Body of pancreas (tissue), 4 donors: ENCODE measurements at regions not wholly inside any gene's neighbourhood (a gene's known extent, or its start where the extent isn't known, plus 50 kb on each side); places are given as distances from the start of the nearest gene placed in this dataset.

Source experiments
- ATAC-seq: fragments of 150-250 bp; one replicate; pipeline ENCODE4 v1.9.1; 2016
- DNase-seq, 4 donors: peaks; one replicate each; pipeline ENCODE4 v3.0.0-alpha.2; 2019
- H3K27ac ChIP-seq, 4 donors: fragments of 200-600 bp; sonication (generic); 1 replicate in 3 of 4; 2 replicates in 1 of 4; pipeline versions ENCODE4 v1.5.1 to v1.6.1; 2016 to 2019; ENCODE audit warnings: mild to moderate bottlenecking in 1 of 4, mixed read lengths in 1 of 4, moderate library complexity in 1 of 4
- H3K27me3 ChIP-seq, 2 donors: fragments of 200-600 bp; sonication (generic); one replicate each; pipeline ENCODE4 v1.6.0; 2016; ENCODE audit warnings: mild to moderate bottlenecking in 1 of 2
- H3K36me3 ChIP-seq, 2 donors: fragments of 200-600 bp; sonication (generic); replicated peaks in 1 of 2; 2 replicates each; pipeline ENCODE4 v1.5.1; 2016; ENCODE audit warnings: low read depth in 2 of 2; ENCODE audit not compliant: insufficient read depth in 1 of 2
- H3K4me1 ChIP-seq: fragments of 200-600 bp; sonication (generic); one replicate; pipeline ENCODE4 v1.6.0; 2016
- H3K4me3 ChIP-seq, 2 donors: fragments of 200-600 bp; sonication (generic); 1 replicate in 1 of 2; 2 replicates in 1 of 2; pipeline ENCODE4 v1.5.1; 2016 to 2019
- H3K9me3 ChIP-seq, 3 donors: fragments of 200-600 bp; sonication (generic); 1 replicate in 2 of 3; 2 replicates in 1 of 3; pipeline ENCODE4 v1.5.1; 2016
- CTCF ChIP-seq, 7 experiments: fragments of 450-650 bp in 4 of 7; fragments of 200-600 bp in 3 of 7; sonication (generic) in 3 of 7; IDR thresholded peaks; one replicate each; pipeline ENCODE4 v1.5.1; 2016 to 2019; ENCODE audit warnings: antibody characterized with exemption in 7 of 7
- POLR2A ChIP-seq, 3 donors: fragments of 450-650 bp; IDR thresholded peaks; one replicate each; pipeline ENCODE4 v1.6.1; 2016; ENCODE audit warnings: antibody characterized with exemption in 3 of 3, mild to moderate bottlenecking in 2 of 3
- WGBS, 2 donors: methylation state at CpG; one replicate each; pipeline ENCODE4 v1.1.5; 2017; 5-methylcytosine and 5-hydroxymethylcytosine counted together
- intact Hi-C: fragments of 100-400 bp; cut with DNase I; formaldehyde crosslinking; loops from one replicate; pipeline ENCODE4 v1.15.1; 2023

DNA sequence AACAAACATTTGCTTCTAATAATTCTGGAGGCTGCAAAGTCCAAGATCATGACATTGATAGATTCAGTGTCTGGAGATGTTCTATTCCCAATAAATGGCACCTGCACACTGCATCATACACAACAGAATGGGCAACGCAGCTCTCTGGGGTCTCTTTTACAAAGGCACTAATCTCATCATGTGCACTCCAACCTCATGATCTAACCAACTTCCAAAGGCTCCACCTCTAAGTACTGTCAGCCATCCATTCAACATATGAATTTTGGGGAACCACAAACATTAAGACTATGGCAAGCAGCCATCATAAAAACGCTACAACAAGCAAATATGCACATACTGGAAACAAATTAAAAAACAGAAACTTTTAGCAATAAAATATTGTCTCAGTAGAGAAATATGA lies 121.1 kb downstream of the CYLC2 start:
- ATAC-seq (no peak), DNase-seq (no peak)
- intact Hi-C loops, result no loop called here
- Histone ChIP-seq H3K4me1 (no peaks in the 10 kb centered on the region), H3K36me3 (no peaks in the 10 kb centered on the region), H3K27me3 (no peaks in the 10 kb centered on the region), H3K4me3 (no peak overlapping the region), H3K27ac (no peak overlapping the region), H3K9me3 (no peaks in the 10 kb centered on the region)
- no peak for TF ChIP-seq POLR2A (IDR thresholded peaks at IDR 0.05)
- no peak for TF ChIP-seq CTCF (IDR thresholded peaks at IDR 0.05)
- 49 to 52% methylated on average over 2 of the region's 2 CpGs for WGBS, 2 donors

DNA sequence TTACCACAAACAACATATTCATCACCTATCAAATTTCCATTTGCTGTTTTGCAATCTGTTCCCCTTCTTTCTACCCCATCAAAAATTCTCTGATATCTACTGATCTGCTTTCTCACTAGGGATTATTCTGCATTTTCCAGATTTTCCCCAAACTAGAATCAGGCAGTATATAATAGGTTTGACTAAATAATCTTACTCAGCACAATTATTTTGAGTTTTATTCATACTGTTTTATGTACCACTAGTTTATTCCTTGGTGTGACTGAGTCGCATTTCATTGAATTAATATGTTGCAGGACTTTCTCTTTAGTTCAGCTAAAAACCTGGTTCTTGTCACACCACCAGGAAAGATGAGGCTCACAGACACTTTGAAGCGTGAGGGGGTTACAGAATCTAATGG lies 131.4 kb downstream of the CYLC2 start:
- H3K36me3 ChIP-seq, result no peaks in the 10 kb centered on the region
- no peak overlapping the region for H3K27ac ChIP-seq
- no peak for ATAC-seq
- H3K4me3 ChIP-seq, result no peak overlapping the region
- no peak for TF ChIP-seq CTCF (IDR thresholded peaks at IDR 0.05)
- intact Hi-C loops, result no loop called here
- H3K9me3 ChIP-seq, result peaks cover 0 to 17% (median 2%) of the 10 kb centered on the region in 3 donors
- DNase-seq, result no peak
- WGBS, 2 donors, result 61 to 62% methylated on average over 2 of the region's 2 CpGs
- no peaks in the 10 kb centered on the region for H3K27me3 ChIP-seq
- H3K4me1 ChIP-seq, result no peaks in the 10 kb centered on the region

DNA sequence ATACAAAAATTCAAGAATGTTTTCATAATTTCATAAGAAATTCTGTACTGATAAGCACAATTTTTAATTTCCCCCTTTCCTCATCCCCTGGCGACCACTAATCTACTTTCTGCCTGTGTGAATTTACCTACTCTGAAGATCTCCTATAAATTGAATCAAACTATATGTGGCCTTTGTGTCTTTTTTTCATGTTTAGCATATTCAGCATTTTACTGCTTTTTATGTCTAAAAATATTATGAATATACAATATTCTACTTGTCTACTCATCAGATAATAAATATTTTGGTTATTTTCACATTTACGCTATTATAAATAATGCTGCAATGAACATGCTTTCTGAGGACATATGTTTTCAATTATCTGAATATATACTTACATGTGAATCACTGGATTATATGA lies 144.8 kb downstream of the CYLC2 start:
- WGBS, 2 donors, result 80 to 86% methylated on average over 2 of the region's 2 CpGs
- Histone ChIP-seq H3K27ac (no peak overlapping the region), H3K4me1 (no peaks in the 10 kb centered on the region), H3K36me3 (no peaks in the 10 kb centered on the region), H3K4me3 (no peak overlapping the region), H3K9me3 (no peaks in the 10 kb centered on the region), H3K27me3 (no peaks in the 10 kb centered on the region)
- ATAC-seq, result no peak
- DNase-seq, result no peak
- TF ChIP-seq POLR2A (IDR thresholded peaks at IDR 0.05), result no peak
- no peak for TF ChIP-seq CTCF (IDR thresholded peaks at IDR 0.05)
- intact Hi-C loops, result no loop called here

DNA sequence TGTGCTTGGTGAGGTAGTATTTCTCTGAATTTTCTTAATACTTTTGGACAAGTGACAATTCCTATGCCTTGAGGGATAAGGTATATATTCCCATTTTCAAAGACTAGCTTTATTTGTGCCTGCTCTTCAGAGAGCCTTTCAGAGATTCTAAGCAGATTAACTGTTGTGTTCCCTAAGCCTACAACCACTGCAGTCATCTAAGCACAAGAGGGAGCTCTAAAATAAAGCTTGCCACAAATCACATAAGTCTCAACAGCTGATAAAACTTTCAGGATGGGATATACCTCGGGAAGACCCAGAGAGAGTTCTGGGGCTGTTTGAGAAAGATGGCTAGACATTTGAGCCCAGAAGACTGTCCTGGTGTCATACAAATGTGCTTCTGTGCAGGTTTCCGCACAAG lies 157.3 kb downstream of the CYLC2 start:
- Histone ChIP-seq H3K9me3 (no peaks in the 10 kb centered on the region), H3K27me3 (no peaks in the 10 kb centered on the region), H3K4me1 (no peaks in the 10 kb centered on the region), H3K27ac (no peak overlapping the region), H3K36me3 (no peaks in the 10 kb centered on the region), H3K4me3 (no peak overlapping the region)
- intact Hi-C loops, result no loop called here
- no peak for ATAC-seq
- no peak for TF ChIP-seq CTCF (IDR thresholded peaks at IDR 0.05)
- WGBS, 2 donors, result 53 to 57% methylated on average over 2 of the region's 2 CpGs
- no peak for DNase-seq

GRCh38 chr9:103167530-103167929 lies 172.4 kb downstream of the CYLC2 start:
- peaks cover 0 to 6% (median 0%) of the 10 kb centered on the region in 3 donors for H3K9me3 ChIP-seq

More at GRCh38 chr9:103167530-103167929, 172.4 kb downstream of the CYLC2 start:
- TF ChIP-seq POLR2A (IDR thresholded peaks at IDR 0.05) (no peak), CTCF (IDR thresholded peaks at IDR 0.05) (no peak)
- DNase-seq, result no peak
- intact Hi-C loops, result no loop called here
- H3K27me3 ChIP-seq, result no peaks in the 10 kb centered on the region
- no peaks in the 10 kb centered on the region for H3K4me1 ChIP-seq
- ATAC-seq, result no peak
- H3K36me3 ChIP-seq, result no peaks in the 10 kb centered on the region
- no peak overlapping the region for H3K4me3 ChIP-seq
- WGBS, 2 donors, result 63 to 64% methylated on average over 4 of the region's 4 CpGs
- H3K27ac ChIP-seq, result no peak overlapping the region
